HUES64 (cell line): ENCODE measurements at regions not wholly inside any gene's neighbourhood (a gene's known extent, or its start where the extent isn't known, plus 50 kb on each side); places are given as distances from the start of the nearest gene placed in this dataset.
"Not testable (repeated sequence)": the region's sequence is repeated elsewhere in the genome, so short reads cannot be mapped to it uniquely, and the experiment has no call there.

ENCODE experiments used
- H3K27ac ChIP-seq: 2 replicates; pipeline ENCODE4 v1.7.0; 2013; ENCODE audit warnings: low read depth, low read length, inconsistent platforms
- H3K27me3 ChIP-seq: 2 replicates; pipeline ENCODE4 v1.6.1; 2013; ENCODE audit warnings: mild to moderate bottlenecking, low read length; ENCODE audit not compliant: insufficient read depth
- H3K36me3 ChIP-seq: 2 replicates; pipeline ENCODE4 v1.6.1; 2013; ENCODE audit warnings: mild to moderate bottlenecking, low read length; ENCODE audit not compliant: insufficient read depth
- H3K4me1 ChIP-seq: 2 replicates; pipeline ENCODE4 v1.6.1; 2013; ENCODE audit warnings: mild to moderate bottlenecking, low read length, moderate library complexity; ENCODE audit not compliant: insufficient read depth
- H3K4me3 ChIP-seq: 2 replicates; pipeline ENCODE4 v1.5.1; 2013; ENCODE audit warnings: mild to moderate bottlenecking, low read length, moderate library complexity
- H3K9ac ChIP-seq: 2 replicates; pipeline ENCODE4 v1.6.1; 2013; ENCODE audit warnings: mild to moderate bottlenecking, low read depth, low read length
- H3K9me3 ChIP-seq: 2 replicates; pipeline ENCODE4 v1.6.1; 2013; ENCODE audit warnings: low read depth, low read length; ENCODE audit not compliant: insufficient read depth
- WGBS: fragments of 150-250, 120-280 bp; methylation state at CpG from one replicate; pipeline ENCODE4 v1.1.7; 2013; ENCODE audit warnings: missing lambda C conversion rate; 5-methylcytosine and 5-hydroxymethylcytosine counted together

GRCh38 chr10:44009891-44010632, 361.4 kb upstream of the ZNF32 start:
- Histone ChIP-seq H3K27me3 (no peaks in the 10 kb centered on the region), H3K9me3 (no peaks in the 10 kb centered on the region), H3K4me3 (no peak overlapping the region), H3K36me3 (no peaks in the 10 kb centered on the region), H3K4me1 (no peaks in the 10 kb centered on the region), H3K27ac (no peak overlapping the region), H3K9ac (no peak overlapping the region)
- WGBS = 81% methylated on average over 6 of the region's 8 CpGs

DNA sequence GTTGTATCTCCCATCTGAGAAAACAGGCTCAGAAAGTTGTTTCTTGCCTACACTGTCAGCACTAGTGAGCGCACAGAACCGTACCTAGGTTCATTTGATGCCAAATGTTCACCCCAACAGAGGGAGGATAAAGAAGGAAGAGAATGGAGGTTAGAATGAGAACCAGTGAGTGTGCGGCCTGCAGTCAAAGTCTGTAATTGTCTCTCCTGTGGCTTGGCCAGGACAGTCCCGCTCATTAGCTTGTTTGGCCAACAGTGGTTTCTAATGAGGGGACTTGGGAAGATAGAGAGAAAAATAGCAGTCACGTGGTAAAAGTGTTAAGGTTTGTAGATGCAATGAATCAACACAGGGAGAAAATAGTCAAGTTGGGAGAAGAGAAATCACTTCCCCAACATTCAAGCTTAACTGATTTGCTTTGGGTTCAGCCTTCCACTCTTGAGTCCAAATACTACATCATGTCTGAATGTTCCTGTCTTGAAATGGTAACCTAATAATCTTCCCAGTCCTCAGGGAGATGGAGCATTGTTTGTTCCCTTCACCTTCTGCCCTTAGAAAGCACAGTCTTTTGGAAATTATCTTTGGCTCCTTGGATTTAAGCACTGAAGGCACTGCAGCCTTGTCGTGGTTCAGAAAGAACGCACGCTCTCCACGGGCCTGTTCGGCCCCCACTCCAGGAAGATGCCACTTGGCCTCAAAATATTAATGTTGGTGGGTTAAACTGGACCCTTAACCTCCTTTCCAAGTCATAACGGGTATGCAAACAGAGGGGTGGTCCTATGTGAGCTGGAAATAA, 360.4 kb upstream of the ZNF32 start:
- 76% methylated on average over 10 of the region's 11 CpGs for WGBS

DNA sequence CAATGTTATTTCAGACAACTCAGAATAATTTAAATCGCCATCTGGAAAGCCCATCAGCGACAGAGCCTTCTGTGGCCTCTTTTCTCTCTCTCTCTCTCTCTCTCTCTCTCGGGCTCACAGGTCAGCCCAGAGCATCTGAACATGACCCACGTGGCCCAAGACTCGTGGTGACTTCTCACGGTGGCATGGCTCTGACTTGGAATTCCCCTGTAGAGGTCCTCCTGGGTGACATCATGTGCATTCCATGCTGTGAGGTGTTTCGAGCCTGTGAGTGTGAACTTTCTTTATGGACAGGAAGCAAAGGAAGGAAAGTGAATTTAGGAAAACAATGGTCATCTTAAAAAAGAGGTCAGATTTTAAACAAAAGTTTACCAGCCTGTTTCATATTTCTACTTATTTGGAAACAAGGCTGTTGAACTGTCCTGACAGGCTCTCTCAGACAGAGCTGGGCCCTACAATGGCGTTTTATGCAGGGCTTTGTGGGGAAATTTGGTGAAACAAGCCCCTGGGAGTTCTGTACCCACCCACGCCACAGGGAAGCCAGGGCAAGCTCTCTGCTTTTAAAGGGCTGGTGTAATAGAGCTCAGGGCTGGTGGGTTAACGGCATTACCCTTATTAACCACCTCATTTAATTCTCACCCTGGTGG, 359.7 kb upstream of the ZNF32 start:
- Histone ChIP-seq H3K27me3 (no peaks in the 10 kb centered on the region), H3K9me3 (no peaks in the 10 kb centered on the region), H3K36me3 (no peaks in the 10 kb centered on the region), H3K9ac (no peak overlapping the region), H3K4me1 (no peaks in the 10 kb centered on the region), H3K27ac (no peak overlapping the region), H3K4me3 (no peak overlapping the region)
- 87% methylated on average over 10 of the region's 10 CpGs for WGBS

More for the DNA sequence above, 360.4 kb upstream of the ZNF32 start:
- Histone ChIP-seq H3K27me3 (no peaks in the 10 kb centered on the region), H3K9ac (no peak overlapping the region), H3K4me3 (no peak overlapping the region), H3K27ac (no peak overlapping the region), H3K36me3 (no peaks in the 10 kb centered on the region), H3K9me3 (no peaks in the 10 kb centered on the region), H3K4me1 (no peaks in the 10 kb centered on the region)

DNA sequence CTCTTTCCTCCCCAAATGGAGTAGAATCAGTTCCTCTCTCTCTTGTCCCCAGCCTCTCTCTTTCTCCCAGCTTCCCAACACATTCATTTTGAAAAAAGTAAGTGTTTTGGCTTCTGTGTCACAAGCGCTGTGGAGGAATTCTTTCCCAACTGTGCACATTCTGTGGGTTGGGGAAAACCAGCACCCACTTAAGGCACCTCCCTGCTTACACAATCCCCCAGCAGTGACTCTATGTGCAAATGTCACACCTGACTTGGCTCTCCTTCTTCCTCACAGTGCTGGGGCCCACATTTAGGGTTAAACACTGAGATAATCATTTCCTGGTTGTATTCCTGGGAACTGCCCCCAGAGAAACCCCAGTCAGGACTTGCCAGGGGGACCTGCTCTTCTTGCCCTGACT, 358.1 kb upstream of the ZNF32 start:
- Histone ChIP-seq H3K4me1 (no peaks in the 10 kb centered on the region), H3K9ac (no peak overlapping the region), H3K4me3 (no peak overlapping the region), H3K36me3 (no peaks in the 10 kb centered on the region), H3K27ac (no peak overlapping the region), H3K27me3 (no peaks in the 10 kb centered on the region), H3K9me3 (no peaks in the 10 kb centered on the region)
- WGBS = 100% methylated on average over 1 of the region's 1 CpG

DNA sequence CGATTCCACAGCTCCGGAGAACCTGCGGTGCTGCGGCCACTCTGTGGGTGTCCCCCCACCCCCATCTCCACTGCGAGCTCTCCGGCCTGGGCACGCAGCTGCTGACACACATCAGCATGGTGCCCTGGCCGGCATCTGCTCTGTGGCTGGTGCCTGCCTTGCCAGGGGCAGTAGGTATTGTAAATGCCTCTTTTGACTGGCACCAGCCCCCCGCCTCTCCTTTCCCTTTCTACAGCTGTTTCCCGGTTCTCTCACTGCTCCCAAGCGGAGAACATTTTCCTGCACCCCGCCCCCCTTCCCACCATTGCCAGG, 357.1 kb upstream of the ZNF32 start:
- H3K9me3 ChIP-seq = no peaks in the 10 kb centered on the region
- 87% methylated on average over 12 of the region's 12 CpGs for WGBS
- H3K27ac ChIP-seq = no peak overlapping the region
- no peak overlapping the region for H3K4me3 ChIP-seq
- no peaks in the 10 kb centered on the region for H3K36me3 ChIP-seq
- H3K4me1 ChIP-seq = no peaks in the 10 kb centered on the region
- H3K27me3 ChIP-seq = no peaks in the 10 kb centered on the region
- no peak overlapping the region for H3K9ac ChIP-seq

GRCh38 chr10:44004913-44005787, 356.5 kb upstream of the ZNF32 start:
- Histone ChIP-seq H3K9me3 (no peaks in the 10 kb centered on the region), H3K27me3 (no peaks in the 10 kb centered on the region), H3K4me3 (no peak overlapping the region), H3K36me3 (no peaks in the 10 kb centered on the region), H3K4me1 (no peaks in the 10 kb centered on the region), H3K9ac (no peak overlapping the region), H3K27ac (no peak overlapping the region)
- 93% methylated on average over 43 of the region's 43 CpGs for WGBS

GRCh38 chr10:43998021-43998809, 349.5 kb upstream of the ZNF32 start:
- 80% methylated on average over 4 of the region's 4 CpGs for WGBS
- no peak overlapping the region for H3K9ac ChIP-seq

GRCh38 chr10:43997330-43997729, 348.6 kb upstream of the ZNF32 start:
- peaks cover 15% of the 10 kb centered on the region for H3K9me3 ChIP-seq
- no peaks in the 10 kb centered on the region for H3K36me3 ChIP-seq
- H3K27me3 ChIP-seq = no peaks in the 10 kb centered on the region
- no peak overlapping the region for H3K27ac ChIP-seq
- no peak overlapping the region for H3K9ac ChIP-seq
- H3K4me1 ChIP-seq = no peaks in the 10 kb centered on the region
- H3K4me3 ChIP-seq = no peak overlapping the region
- WGBS = 93% methylated on average over 3 of the region's 3 CpGs

More at GRCh38 chr10:43998021-43998809, 349.5 kb upstream of the ZNF32 start:
- H3K4me3 ChIP-seq = no peak overlapping the region
- no peaks in the 10 kb centered on the region for H3K36me3 ChIP-seq
- H3K9me3 ChIP-seq = peaks cover 10% of the 10 kb centered on the region
- H3K27me3 ChIP-seq = no peaks in the 10 kb centered on the region
- no peaks in the 10 kb centered on the region for H3K4me1 ChIP-seq
- H3K27ac ChIP-seq = no peak overlapping the region

GRCh38 chr10:43994539-43994938, 345.9 kb upstream of the ZNF32 start:
- H3K27me3 ChIP-seq = no peaks in the 10 kb centered on the region
- no peaks in the 10 kb centered on the region for H3K4me1 ChIP-seq
- H3K36me3 ChIP-seq = no peaks in the 10 kb centered on the region
- H3K9ac ChIP-seq = no peak overlapping the region
- 92% methylated on average over 1 of the region's 2 CpGs for WGBS
- H3K27ac ChIP-seq = no peak overlapping the region
- H3K4me3 ChIP-seq = no peak overlapping the region
- H3K9me3 ChIP-seq = peaks cover 15% of the 10 kb centered on the region

DNA sequence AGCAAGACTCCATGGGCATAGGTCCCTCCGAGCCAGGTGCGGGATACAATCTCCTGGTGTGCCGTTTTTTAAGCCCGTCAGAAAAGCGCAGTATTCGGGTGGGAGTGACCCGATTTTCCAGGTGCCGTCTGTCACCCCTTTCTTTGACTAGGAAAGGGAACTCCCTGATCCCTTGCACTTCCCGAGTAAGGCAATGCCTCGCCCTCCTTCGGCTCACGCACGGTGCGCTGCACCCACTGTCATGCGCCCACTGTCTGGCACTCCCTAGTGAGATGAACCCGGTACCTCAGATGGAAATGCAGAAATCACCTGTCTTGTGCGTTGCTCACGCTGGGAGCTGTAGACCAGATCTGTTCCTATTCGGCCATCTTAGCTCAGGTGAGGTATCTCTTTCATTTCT, 344.1 kb upstream of the ZNF32 start:
- not testable (repeated sequence) for H3K4me3 ChIP-seq, H3K27me3 ChIP-seq, H3K9ac ChIP-seq, H3K36me3 ChIP-seq, H3K4me1 ChIP-seq, H3K27ac ChIP-seq
- WGBS = 85% methylated on average over 19 of the region's 19 CpGs
- peaks cover 20% of the 10 kb centered on the region for H3K9me3 ChIP-seq
